Fibroblast of upper back skin (primary cell): ENCODE measurements at regions not wholly inside any gene's neighbourhood (a gene's known extent, or its start where the extent isn't known, plus 50 kb on each side); places are given as distances from the start of the nearest gene placed in this dataset.

Experiments used
- DNase-seq: peaks from one replicate; pipeline ENCODE4 v3.0.0-alpha.2; 2013

- DNase-seq = no peak
These were observed 58.2 kb downstream of the ESM1 start for GRCh38 chr5:54927097-54927746.

- no peak for DNase-seq
These were observed 60.9 kb downstream of the ESM1 start for GRCh38 chr5:54924487-54924886.

GRCh38 chr5:54917323-54917722 lies 68.1 kb downstream of the ESM1 start:
- no peak for DNase-seq

GRCh38 chr5:54915466-54916027 lies 69.8 kb downstream of the ESM1 start:
- DNase-seq = no peak

GRCh38 chr5:54912021-54912420 lies 73.4 kb downstream of the ESM1 start:
- DNase-seq = no peak

GRCh38 chr5:54909911-54910870 lies 75.2 kb downstream of the ESM1 start:
- peak; percentile 68 for DNase-seq

- no peak for DNase-seq
These were observed 76.4 kb downstream of the ESM1 start for GRCh38 chr5:54908774-54909525.

GRCh38 chr5:54905942-54906537 lies 79.4 kb downstream of the ESM1 start:
- DNase-seq = peak; percentile 70

- DNase-seq = peak; percentile 14
These were observed 80.1 kb downstream of the ESM1 start for GRCh38 chr5:54905246-54905795.

GRCh38 chr5:54904425-54904824 lies 81.0 kb downstream of the ESM1 start:
- peak; percentile 73 for DNase-seq

- DNase-seq = peak; percentile 75
These were observed 82.5 kb downstream of the ESM1 start for GRCh38 chr5:54902791-54903473.

- peak; percentile 75 for DNase-seq
These were observed 84.2 kb downstream of the ESM1 start for GRCh38 chr5:54900984-54901725.

GRCh38 chr5:54897001-54897400 lies 88.4 kb downstream of the ESM1 start:
- no peak for DNase-seq

- DNase-seq = peak; percentile 74
These were observed 89.5 kb downstream of the ESM1 start for GRCh38 chr5:54895816-54896341.

GRCh38 chr5:54894957-54895815 lies 90.2 kb downstream of the ESM1 start:
- DNase-seq = no peak

GRCh38 chr5:54889826-54890225 lies 95.6 kb downstream of the ESM1 start:
- DNase-seq = peak; percentile 88

- no peak for DNase-seq
These were observed 97.7 kb downstream of the ESM1 start for GRCh38 chr5:54887663-54888062.

- DNase-seq = no peak
These were observed 98.5 kb downstream of the ESM1 start for GRCh38 chr5:54886866-54887265.

GRCh38 chr5:54885636-54886035 lies 99.8 kb downstream of the ESM1 start:
- DNase-seq = no peak

GRCh38 chr5:54884195-54884536 lies 101.2 kb downstream of the ESM1 start:
- DNase-seq = no peak
